GM12878 (cell line): ENCODE measurements at regions not wholly inside any gene's neighbourhood (a gene's known extent, or its start where the extent isn't known, plus 50 kb on each side); places are given as distances from the start of the nearest gene placed in this dataset.

ENCODE experiments used
- ATAC-seq: fragments of 200-7000 bp; cut with Tn5 transposase; 3 replicates; pipeline ENCODE4 v1.9.1; 2020; ENCODE audit warnings: mild to moderate bottlenecking, moderate library complexity
- BruUV-seq: library from RNA; stranded (reverse); fragments of 400-500 nt; replicated peaks from 2 replicates; lab custom pipeline; 2021; lab: Mats Ljungman, UMichigan
- CTCF ChIA-PET: fragments of 300-600 bp; sonication (Branson Sonifier 250); formaldehyde crosslinking; extraction: SDS; loops from one replicate; lab custom pipeline; 2021; ENCODE audit warnings: inconsistent platforms; lab: Yijun Ruan, JAX
- POLR2A ChIA-PET: fragments of 350-600 bp; formaldehyde crosslinking; extraction: SDS; loops from one replicate; lab custom pipeline; 2021; ENCODE audit warnings: inconsistent platforms; lab: Charles Lee
- RAD21 ChIA-PET: fragments of 300-600 bp; sonication (Branson Sonifier 250); formaldehyde crosslinking; loops from one replicate; lab custom pipeline; 2023; ENCODE audit warnings: antibody characterized with exemption; ENCODE audit not compliant: unreplicated experiment; lab: Charles Lee
- SMC1A ChIA-PET: fragments of 300-600 bp; sonication (Branson Sonifier 250); formaldehyde crosslinking; loops from one replicate; lab custom pipeline; 2023; ENCODE audit not compliant: unreplicated experiment, uncharacterized antibody; lab: Charles Lee
- DNase-seq: peaks from one replicate; pipeline ENCODE4 v3.0.0-alpha.2; 2011; ENCODE audit warnings: low read depth, low spot score
- FAIRE-seq: peaks from 3 replicates; lab custom pipeline; 2011; peaks lifted over from hg19 to GRCh38; lab: Jason Lieb, UNC
- H2AFZ ChIP-seq: 2 replicates; pipeline ENCODE4 v1.6.0; 2011; ENCODE audit warnings: low read depth, low read length, control low read depth; ENCODE audit not compliant: control insufficient read depth
- H3K27ac ChIP-seq: 2 replicates; pipeline ENCODE4 v1.5.1; 2011; ENCODE audit warnings: control low read depth; ENCODE audit not compliant: control insufficient read depth, insufficient read depth
- H3K27me3 ChIP-seq, 2 experiments: replicated peaks in 1 of 2; 2 replicates each; pipeline versions ENCODE4 v1.6.0 to v1.6.1; 2011; ENCODE audit warnings: low read length in 1 of 2; ENCODE audit not compliant: control insufficient read depth in 2 of 2, insufficient read depth in 2 of 2
- H3K36me3 ChIP-seq, 2 experiments: 2 replicates each; pipeline ENCODE4 v1.5.1; 2011; ENCODE audit warnings: low read length in 1 of 2; ENCODE audit not compliant: control insufficient read depth in 2 of 2, insufficient read depth in 2 of 2
- H3K4me1 ChIP-seq: 2 replicates; pipeline ENCODE4 v1.6.1; 2011; ENCODE audit warnings: mild to moderate bottlenecking, low read length, moderate library complexity, mixed read lengths; ENCODE audit not compliant: control insufficient read depth, insufficient read depth
- H3K4me2 ChIP-seq: 2 replicates; pipeline ENCODE4 v1.6.0; 2011; ENCODE audit warnings: control low read depth; ENCODE audit not compliant: control insufficient read depth, insufficient read depth
- H3K4me3 ChIP-seq: fragments of 200-600 bp; sonication (generic); 2 replicates; pipeline ENCODE4 v1.5.1; 2016
- H3K79me2 ChIP-seq: 2 replicates; pipeline ENCODE4 v1.6.0; 2011; ENCODE audit warnings: low read length; ENCODE audit not compliant: control insufficient read depth, insufficient read depth
- H3K9ac ChIP-seq: 2 replicates; pipeline ENCODE4 v1.8.0; 2011; ENCODE audit warnings: low read length, control low read depth, mixed read lengths; ENCODE audit not compliant: control insufficient read depth, insufficient read depth
- H3K9me3 ChIP-seq: replicated peaks from 3 replicates; pipeline ENCODE4 v1.5.1; 2011; ENCODE audit warnings: mild to moderate bottlenecking, low read length; ENCODE audit not compliant: control insufficient read depth, insufficient read depth
- H4K20me1 ChIP-seq: 2 replicates; pipeline ENCODE4 v1.6.0; 2011; ENCODE audit not compliant: control insufficient read depth, insufficient read depth
- BRCA1 ChIP-seq: IDR thresholded peaks from 2 replicates; pipeline ENCODE4 v1.6.1; 2011; ENCODE audit warnings: low read depth, low read length, improper control_type of control experiment
- EED ChIP-seq: sonication (generic); IDR thresholded peaks from 2 replicates; pipeline ENCODE4 v1.6.1; 2016; ENCODE audit warnings: antibody characterized with exemption, low read depth
- LARP7 ChIP-seq: fragments of 450-650 bp; IDR thresholded peaks from 2 replicates; pipeline ENCODE4 v1.6.1; 2017; ENCODE audit warnings: mild to moderate bottlenecking
- MXI1 ChIP-seq: fragments of 150-350 bp; IDR thresholded peaks from 2 replicates; pipeline ENCODE4 v1.6.1; 2011; ENCODE audit warnings: low read depth, mild to moderate bottlenecking, inconsistent platforms, low read length, improper control_type of control experiment
- PML ChIP-seq: IDR thresholded peaks from 2 replicates; pipeline ENCODE4 v1.6.1; 2012; ENCODE audit warnings: low read length, inconsistent platforms
- POU2F2 ChIP-seq: IDR thresholded peaks from 3 replicates; pipeline ENCODE4 v1.6.1; 2011; ENCODE audit warnings: low read depth, mild to moderate bottlenecking, low read length, borderline replicate concordance
- RAD21 ChIP-seq: IDR thresholded peaks from 2 replicates; pipeline ENCODE4 v1.6.1; 2011; ENCODE audit warnings: mild to moderate bottlenecking, low read depth, low read length, moderate library complexity; ENCODE audit not compliant: insufficient read depth
- RB1 ChIP-seq: fragments of 450-650 bp; formaldehyde crosslinking; IDR thresholded peaks from 2 replicates; pipeline ENCODE4 v1.6.1; 2017; ENCODE audit warnings: mild to moderate bottlenecking, borderline replicate concordance
- SPI1 ChIP-seq: IDR thresholded peaks from 2 replicates; pipeline ENCODE4 v1.6.1; 2011; ENCODE audit warnings: low read depth, mild to moderate bottlenecking, low read length, moderate library complexity, borderline replicate concordance; ENCODE audit not compliant: insufficient read depth
- TAF1 ChIP-seq: IDR thresholded peaks from 2 replicates; pipeline ENCODE4 v1.6.1; 2011; ENCODE audit warnings: mild to moderate bottlenecking, low read depth, low read length, borderline replicate concordance
- TCF3 ChIP-seq: IDR thresholded peaks from 2 replicates; pipeline ENCODE4 v1.6.1; 2012; ENCODE audit warnings: low read depth, mild to moderate bottlenecking, low read length, borderline replicate concordance; ENCODE audit not compliant: insufficient read depth
- YY1 ChIP-seq: IDR thresholded peaks from 2 replicates; pipeline ENCODE4 v1.6.1; 2011; ENCODE audit warnings: low read depth, mild to moderate bottlenecking, low read length
- ZNF217 ChIP-seq: fragments of 450-650 bp; IDR thresholded peaks from 2 replicates; pipeline ENCODE4 v1.6.1; 2017; ENCODE audit warnings: antibody characterized with exemption, mild to moderate bottlenecking
- WGBS: methylation state at CpG from one replicate; pipeline ENCODE4 v1.1.6; 2016; ENCODE audit warnings: low lambda C conversion rate; ENCODE audit not compliant: insufficient replicate concordance, insufficient coverage; ENCODE audit errors: missing lambda C conversion rate; 5-methylcytosine and 5-hydroxymethylcytosine counted together
- in situ Hi-C: fragments of 300-500 bp; cut with MboI; formaldehyde crosslinking; loops from 9 replicates; pipeline ENCODE4 v1.14.3; 2018; ENCODE audit warnings: mixed read lengths
- intact Hi-C: fragments of 100-400 bp; cut with micrococcal nuclease; formaldehyde crosslinking; loops from one replicate; pipeline ENCODE4 v1.14.2; 2022; ENCODE audit not compliant: unreplicated experiment
- TF ChIP-seq, protein P1 (sequence below): IDR thresholded peaks from 2 replicates; pipeline ENCODE4 v1.6.1; 2011; ENCODE audit warnings: low read depth, mild to moderate bottlenecking, low read length, moderate library complexity, borderline replicate concordance; ENCODE audit errors: extremely low read depth
- TF ChIP-seq, protein P2 (sequence below): fragments of 450-650 bp; IDR thresholded peaks from 2 replicates; pipeline ENCODE4 v1.6.1; 2016; ENCODE audit warnings: mild to moderate bottlenecking
- TF ChIP-seq, protein P3 (sequence below): fragments of 150-350 bp; IDR thresholded peaks from 2 replicates; pipeline ENCODE4 v1.6.1; 2016; ENCODE audit warnings: low read depth, low read length
- TF ChIP-seq, protein P4 (sequence below): fragments of 450-650 bp; IDR thresholded peaks from 2 replicates; pipeline ENCODE4 v1.6.1; 2018; ENCODE audit warnings: borderline replicate concordance, mild to moderate bottlenecking; ENCODE audit not compliant: partially characterized antibody

DNA sequence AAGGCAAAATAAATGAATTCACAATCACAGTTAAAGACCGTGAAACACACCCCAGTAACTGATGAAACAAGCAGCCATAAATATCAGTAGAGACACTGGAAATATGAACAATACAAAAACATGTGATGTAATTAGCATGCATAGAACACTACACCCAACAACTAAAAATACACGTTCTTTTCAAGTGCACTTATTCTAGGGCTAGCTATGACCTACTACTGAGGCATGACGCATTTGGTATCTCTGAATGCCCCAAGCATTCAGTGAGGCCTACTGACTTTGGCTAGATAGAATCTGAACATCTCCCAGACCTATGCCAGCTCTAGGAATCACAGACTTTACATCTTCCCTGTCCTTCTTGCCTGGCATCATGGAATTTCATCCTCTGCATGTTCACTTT, 450.0 kb upstream of the ID2 start:
- ChIA-PET RAD21 (interaction anchor here (1.8 kb wide), 1 partner anchor 77 kb away, joined by 5 read pairs; no protein-coding TSS in a partner anchor), CTCF (no interaction called here), POLR2A (no interaction called here), SMC1A (interaction anchor here (0.9 to 9.8 kb wide), 8 partner anchors 11 to 507 kb away, joined by 3 to 125 read pairs (median 4); no protein-coding TSS in a partner anchor)
- no peak overlapping the region for H2AFZ ChIP-seq
- no peaks in the 10 kb centered on the region for H4K20me1 ChIP-seq
- H3K27ac ChIP-seq = no peak overlapping the region
- H3K9ac ChIP-seq = no peak overlapping the region
- intact Hi-C loops = loop anchor here (2.0 to 10.0 kb wide), 5 partner anchors 180 to 797 kb away; partner anchors contain the start of gene ID2
- no peaks in the 10 kb centered on the region for H3K27me3 ChIP-seq
- H3K9me3 ChIP-seq = peaks cover 2% of the 10 kb centered on the region
- no TSS peak for BruUV-seq
- 80% methylated on average over 3 of the region's 3 CpGs for WGBS
- in situ Hi-C loops = loop anchor here (10.0 kb wide), 1 partner anchor 453 kb away; the partner anchor contains the start of gene ID2
- no peaks in the 10 kb centered on the region for H3K36me3 ChIP-seq
- H3K4me1 ChIP-seq = peaks cover 33% of the 10 kb centered on the region
- H3K4me2 ChIP-seq = no peak overlapping the region
- no peaks in the 10 kb centered on the region for H3K79me2 ChIP-seq
- H3K4me3 ChIP-seq = no peak overlapping the region
- DNase-seq (no peak), ATAC-seq (no peak), FAIRE-seq (no peak)
- no peak for TF ChIP-seq TAF1
- TF ChIP-seq LARP7 = no peak
- TF ChIP-seq SPI1 = no peak
- TF ChIP-seq, protein P1, sequence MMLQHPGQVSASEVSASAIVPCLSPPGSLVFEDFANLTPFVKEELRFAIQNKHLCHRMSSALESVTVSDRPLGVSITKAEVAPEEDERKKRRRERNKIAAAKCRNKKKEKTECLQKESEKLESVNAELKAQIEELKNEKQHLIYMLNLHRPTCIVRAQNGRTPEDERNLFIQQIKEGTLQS = no peak
- TF ChIP-seq RB1 = no peak
- TF ChIP-seq, protein P2, sequence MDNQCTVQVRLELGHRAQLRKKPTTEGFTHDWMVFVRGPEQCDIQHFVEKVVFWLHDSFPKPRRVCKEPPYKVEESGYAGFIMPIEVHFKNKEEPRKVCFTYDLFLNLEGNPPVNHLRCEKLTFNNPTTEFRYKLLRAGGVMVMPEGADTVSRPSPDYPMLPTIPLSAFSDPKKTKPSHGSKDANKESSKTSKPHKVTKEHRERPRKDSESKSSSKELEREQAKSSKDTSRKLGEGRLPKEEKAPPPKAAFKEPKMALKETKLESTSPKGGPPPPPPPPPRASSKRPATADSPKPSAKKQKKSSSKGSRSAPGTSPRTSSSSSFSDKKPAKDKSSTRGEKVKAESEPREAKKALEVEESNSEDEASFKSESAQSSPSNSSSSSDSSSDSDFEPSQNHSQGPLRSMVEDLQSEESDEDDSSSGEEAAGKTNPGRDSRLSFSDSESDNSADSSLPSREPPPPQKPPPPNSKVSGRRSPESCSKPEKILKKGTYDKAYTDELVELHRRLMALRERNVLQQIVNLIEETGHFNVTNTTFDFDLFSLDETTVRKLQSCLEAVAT = no peak
- TF ChIP-seq, protein P3, sequence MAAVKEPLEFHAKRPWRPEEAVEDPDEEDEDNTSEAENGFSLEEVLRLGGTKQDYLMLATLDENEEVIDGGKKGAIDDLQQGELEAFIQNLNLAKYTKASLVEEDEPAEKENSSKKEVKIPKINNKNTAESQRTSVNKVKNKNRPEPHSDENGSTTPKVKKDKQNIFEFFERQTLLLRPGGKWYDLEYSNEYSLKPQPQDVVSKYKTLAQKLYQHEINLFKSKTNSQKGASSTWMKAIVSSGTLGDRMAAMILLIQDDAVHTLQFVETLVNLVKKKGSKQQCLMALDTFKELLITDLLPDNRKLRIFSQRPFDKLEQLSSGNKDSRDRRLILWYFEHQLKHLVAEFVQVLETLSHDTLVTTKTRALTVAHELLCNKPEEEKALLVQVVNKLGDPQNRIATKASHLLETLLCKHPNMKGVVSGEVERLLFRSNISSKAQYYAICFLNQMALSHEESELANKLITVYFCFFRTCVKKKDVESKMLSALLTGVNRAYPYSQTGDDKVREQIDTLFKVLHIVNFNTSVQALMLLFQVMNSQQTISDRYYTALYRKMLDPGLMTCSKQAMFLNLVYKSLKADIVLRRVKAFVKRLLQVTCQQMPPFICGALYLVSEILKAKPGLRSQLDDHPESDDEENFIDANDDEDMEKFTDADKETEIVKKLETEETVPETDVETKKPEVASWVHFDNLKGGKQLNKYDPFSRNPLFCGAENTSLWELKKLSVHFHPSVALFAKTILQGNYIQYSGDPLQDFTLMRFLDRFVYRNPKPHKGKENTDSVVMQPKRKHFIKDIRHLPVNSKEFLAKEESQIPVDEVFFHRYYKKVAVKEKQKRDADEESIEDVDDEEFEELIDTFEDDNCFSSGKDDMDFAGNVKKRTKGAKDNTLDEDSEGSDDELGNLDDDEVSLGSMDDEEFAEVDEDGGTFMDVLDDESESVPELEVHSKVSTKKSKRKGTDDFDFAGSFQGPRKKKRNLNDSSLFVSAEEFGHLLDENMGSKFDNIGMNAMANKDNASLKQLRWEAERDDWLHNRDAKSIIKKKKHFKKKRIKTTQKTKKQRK = no peak
- TF ChIP-seq ZNF217 = no peak
- TF ChIP-seq, protein P4, sequence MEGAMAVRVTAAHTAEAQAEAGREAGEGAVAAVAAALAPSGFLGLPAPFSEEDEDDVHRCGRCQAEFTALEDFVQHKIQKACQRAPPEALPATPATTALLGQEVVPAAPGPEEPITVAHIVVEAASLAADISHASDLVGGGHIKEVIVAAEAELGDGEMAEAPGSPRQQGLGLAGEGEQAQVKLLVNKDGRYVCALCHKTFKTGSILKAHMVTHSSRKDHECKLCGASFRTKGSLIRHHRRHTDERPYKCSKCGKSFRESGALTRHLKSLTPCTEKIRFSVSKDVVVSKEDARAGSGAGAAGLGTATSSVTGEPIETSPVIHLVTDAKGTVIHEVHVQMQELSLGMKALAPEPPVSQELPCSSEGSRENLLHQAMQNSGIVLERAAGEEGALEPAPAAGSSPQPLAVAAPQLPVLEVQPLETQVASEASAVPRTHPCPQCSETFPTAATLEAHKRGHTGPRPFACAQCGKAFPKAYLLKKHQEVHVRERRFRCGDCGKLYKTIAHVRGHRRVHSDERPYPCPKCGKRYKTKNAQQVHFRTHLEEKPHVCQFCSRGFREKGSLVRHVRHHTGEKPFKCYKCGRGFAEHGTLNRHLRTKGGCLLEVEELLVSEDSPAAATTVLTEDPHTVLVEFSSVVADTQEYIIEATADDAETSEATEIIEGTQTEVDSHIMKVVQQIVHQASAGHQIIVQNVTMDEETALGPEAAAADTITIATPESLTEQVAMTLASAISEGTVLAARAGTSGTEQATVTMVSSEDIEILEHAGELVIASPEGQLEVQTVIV = no peak
- TF ChIP-seq RAD21 = no peak
- TF ChIP-seq BRCA1 = no peak
- TF ChIP-seq POU2F2 = no peak
- no peak for TF ChIP-seq TCF3
- TF ChIP-seq EED = no peak
- no peak for TF ChIP-seq MXI1
- TF ChIP-seq PML = no peak
- no peak for TF ChIP-seq YY1
